ENCODE measurements at regions not wholly inside any gene's neighbourhood (a gene's known extent, or its start where the extent isn't known, plus 50 kb on each side); places are given as distances from the start of the nearest gene placed in this dataset.

GRCh38 chr3:177338697-177339219, 141.5 kb upstream of the TBL1XR1 start (continued):
- TF ChIP-seq, protein P1, sequence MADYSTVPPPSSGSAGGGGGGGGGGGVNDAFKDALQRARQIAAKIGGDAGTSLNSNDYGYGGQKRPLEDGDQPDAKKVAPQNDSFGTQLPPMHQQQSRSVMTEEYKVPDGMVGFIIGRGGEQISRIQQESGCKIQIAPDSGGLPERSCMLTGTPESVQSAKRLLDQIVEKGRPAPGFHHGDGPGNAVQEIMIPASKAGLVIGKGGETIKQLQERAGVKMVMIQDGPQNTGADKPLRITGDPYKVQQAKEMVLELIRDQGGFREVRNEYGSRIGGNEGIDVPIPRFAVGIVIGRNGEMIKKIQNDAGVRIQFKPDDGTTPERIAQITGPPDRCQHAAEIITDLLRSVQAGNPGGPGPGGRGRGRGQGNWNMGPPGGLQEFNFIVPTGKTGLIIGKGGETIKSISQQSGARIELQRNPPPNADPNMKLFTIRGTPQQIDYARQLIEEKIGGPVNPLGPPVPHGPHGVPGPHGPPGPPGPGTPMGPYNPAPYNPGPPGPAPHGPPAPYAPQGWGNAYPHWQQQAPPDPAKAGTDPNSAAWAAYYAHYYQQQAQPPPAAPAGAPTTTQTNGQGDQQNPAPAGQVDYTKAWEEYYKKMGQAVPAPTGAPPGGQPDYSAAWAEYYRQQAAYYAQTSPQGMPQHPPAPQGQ (CRISPR knock-in tag; IDR thresholded peaks at IDR 0.05; ENCODE audit: borderline replicate concordance): no peak
- no peak for TF ChIP-seq NR3C1 (CRISPR knock-in tag; IDR thresholded peaks at IDR 0.05)
- TF ChIP-seq FOSL1 (CRISPR knock-in tag; IDR thresholded peaks at IDR 0.05; ENCODE audit: borderline replicate concordance): no peak
- TF ChIP-seq ZMAT3 (CRISPR knock-in tag; conservative IDR thresholded peaks at IDR 0.05): no peak
- TF ChIP-seq ZNF235 (CRISPR knock-in tag; IDR thresholded peaks at IDR 0.05; ENCODE audit: borderline replicate concordance): no peak
- TF ChIP-seq ZBTB8A (CRISPR knock-in tag; IDR thresholded peaks at IDR 0.05; ENCODE audit: borderline replicate concordance, low read depth): no peak
- no peak for TF ChIP-seq MTA1 (CRISPR knock-in tag; IDR thresholded peaks at IDR 0.05; ENCODE audit: borderline replicate concordance)
- TF ChIP-seq, protein P2, sequence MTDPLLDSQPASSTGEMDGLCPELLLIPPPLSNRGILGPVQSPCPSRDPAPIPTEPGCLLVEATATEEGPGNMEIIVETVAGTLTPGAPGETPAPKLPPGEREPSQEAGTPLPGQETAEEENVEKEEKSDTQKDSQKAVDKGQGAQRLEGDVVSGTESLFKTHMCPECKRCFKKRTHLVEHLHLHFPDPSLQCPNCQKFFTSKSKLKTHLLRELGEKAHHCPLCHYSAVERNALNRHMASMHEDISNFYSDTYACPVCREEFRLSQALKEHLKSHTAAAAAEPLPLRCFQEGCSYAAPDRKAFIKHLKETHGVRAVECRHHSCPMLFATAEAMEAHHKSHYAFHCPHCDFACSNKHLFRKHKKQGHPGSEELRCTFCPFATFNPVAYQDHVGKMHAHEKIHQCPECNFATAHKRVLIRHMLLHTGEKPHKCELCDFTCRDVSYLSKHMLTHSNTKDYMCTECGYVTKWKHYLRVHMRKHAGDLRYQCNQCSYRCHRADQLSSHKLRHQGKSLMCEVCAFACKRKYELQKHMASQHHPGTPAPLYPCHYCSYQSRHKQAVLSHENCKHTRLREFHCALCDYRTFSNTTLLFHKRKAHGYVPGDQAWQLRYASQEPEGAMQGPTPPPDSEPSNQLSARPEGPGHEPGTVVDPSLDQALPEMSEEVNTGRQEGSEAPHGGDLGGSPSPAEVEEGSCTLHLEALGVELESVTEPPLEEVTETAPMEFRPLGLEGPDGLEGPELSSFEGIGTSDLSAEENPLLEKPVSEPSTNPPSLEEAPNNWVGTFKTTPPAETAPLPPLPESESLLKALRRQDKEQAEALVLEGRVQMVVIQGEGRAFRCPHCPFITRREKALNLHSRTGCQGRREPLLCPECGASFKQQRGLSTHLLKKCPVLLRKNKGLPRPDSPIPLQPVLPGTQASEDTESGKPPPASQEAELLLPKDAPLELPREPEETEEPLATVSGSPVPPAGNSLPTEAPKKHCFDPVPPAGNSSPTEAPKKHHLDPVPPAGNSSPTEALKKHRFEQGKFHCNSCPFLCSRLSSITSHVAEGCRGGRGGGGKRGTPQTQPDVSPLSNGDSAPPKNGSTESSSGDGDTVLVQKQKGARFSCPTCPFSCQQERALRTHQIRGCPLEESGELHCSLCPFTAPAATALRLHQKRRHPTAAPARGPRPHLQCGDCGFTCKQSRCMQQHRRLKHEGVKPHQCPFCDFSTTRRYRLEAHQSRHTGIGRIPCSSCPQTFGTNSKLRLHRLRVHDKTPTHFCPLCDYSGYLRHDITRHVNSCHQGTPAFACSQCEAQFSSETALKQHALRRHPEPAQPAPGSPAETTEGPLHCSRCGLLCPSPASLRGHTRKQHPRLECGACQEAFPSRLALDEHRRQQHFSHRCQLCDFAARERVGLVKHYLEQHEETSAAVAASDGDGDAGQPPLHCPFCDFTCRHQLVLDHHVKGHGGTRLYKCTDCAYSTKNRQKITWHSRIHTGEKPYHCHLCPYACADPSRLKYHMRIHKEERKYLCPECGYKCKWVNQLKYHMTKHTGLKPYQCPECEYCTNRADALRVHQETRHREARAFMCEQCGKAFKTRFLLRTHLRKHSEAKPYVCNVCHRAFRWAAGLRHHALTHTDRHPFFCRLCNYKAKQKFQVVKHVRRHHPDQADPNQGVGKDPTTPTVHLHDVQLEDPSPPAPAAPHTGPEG (CRISPR knock-in tag; IDR thresholded peaks at IDR 0.05): no peak
- no peak for TF ChIP-seq RAD21 (CRISPR knock-in tag; IDR thresholded peaks at IDR 0.05)
- TF ChIP-seq ZNF781 (CRISPR knock-in tag; IDR thresholded peaks at IDR 0.05; ENCODE audit: borderline replicate concordance, not compliant biosample characterization): no peak
- no peak for TF ChIP-seq ZNF282 (IDR thresholded peaks at IDR 0.05; ENCODE audit: partially characterized antibody)
- peak; percentile 29; the same call in 1 of the 2 replicates for TF ChIP-seq ZNF317 (CRISPR knock-in tag; IDR thresholded peaks at IDR 0.05)
- no peak for TF ChIP-seq MZF1 (CRISPR knock-in tag; IDR thresholded peaks at IDR 0.05; ENCODE audit: borderline replicate concordance)
- peak; percentile 67 for TF ChIP-seq SOX13 (IDR thresholded peaks at IDR 0.05)
- peak in 1 of 2 experiments; percentile 93; a peak in 2 of 4 replicates for TF ChIP-seq SOX13 (CRISPR knock-in tag; conservative IDR thresholded peaks at IDR 0.05 in 1 of 2, IDR thresholded peaks at IDR 0.05 in 1 of 2)
- peak; percentile 94; the same call in 1 of the 2 replicates for TF ChIP-seq FOXJ3 (CRISPR knock-in tag; IDR thresholded peaks at IDR 0.05; ENCODE audit: borderline replicate concordance)
- TF ChIP-seq JUNB (CRISPR knock-in tag; IDR thresholded peaks at IDR 0.05; ENCODE audit: borderline replicate concordance): no peak
- TF ChIP-seq ZNF547 (CRISPR knock-in tag; IDR thresholded peaks at IDR 0.05): no peak
- TF ChIP-seq ZBTB21 (CRISPR knock-in tag; IDR thresholded peaks at IDR 0.05): no peak; the same call in 1 of the 2 replicates
- no peak for TF ChIP-seq ARHGAP35 (CRISPR knock-in tag; IDR thresholded peaks at IDR 0.05; ENCODE audit: borderline replicate concordance)
- no peak for TF ChIP-seq ZNF563 (CRISPR knock-in tag; IDR thresholded peaks at IDR 0.05)
- TF ChIP-seq ZFP62 (CRISPR knock-in tag; IDR thresholded peaks at IDR 0.05): no peak
- TF ChIP-seq FOXO1 (CRISPR knock-in tag; IDR thresholded peaks at IDR 0.05): peak; percentile 79
- TF ChIP-seq ZNF816 (CRISPR knock-in tag; IDR thresholded peaks at IDR 0.05; ENCODE audit: borderline replicate concordance): no peak
- no peak for TF ChIP-seq WIZ (CRISPR knock-in tag; IDR thresholded peaks at IDR 0.05)
